ENCODE measurements at regions not wholly inside any gene's neighbourhood (a gene's known extent, or its start where the extent isn't known, plus 50 kb on each side); places are given as distances from the start of the nearest gene placed in this dataset.
"Not testable (repeated sequence)": the region's sequence is repeated elsewhere in the genome, so short reads cannot be mapped to it uniquely, and the experiment has no call there.

- in situ Hi-C loops (cut with MboI; ENCODE audit: low sequenced_read_pairs) = no loop called here
- H3K27me3 ChIP-seq (ENCODE audit: low read depth) = no peaks in the 10 kb centered on the region
These were observed 56.8 kb upstream of the LANCL2 start for GRCh38 chr7:55308186-55308929.

DNA sequence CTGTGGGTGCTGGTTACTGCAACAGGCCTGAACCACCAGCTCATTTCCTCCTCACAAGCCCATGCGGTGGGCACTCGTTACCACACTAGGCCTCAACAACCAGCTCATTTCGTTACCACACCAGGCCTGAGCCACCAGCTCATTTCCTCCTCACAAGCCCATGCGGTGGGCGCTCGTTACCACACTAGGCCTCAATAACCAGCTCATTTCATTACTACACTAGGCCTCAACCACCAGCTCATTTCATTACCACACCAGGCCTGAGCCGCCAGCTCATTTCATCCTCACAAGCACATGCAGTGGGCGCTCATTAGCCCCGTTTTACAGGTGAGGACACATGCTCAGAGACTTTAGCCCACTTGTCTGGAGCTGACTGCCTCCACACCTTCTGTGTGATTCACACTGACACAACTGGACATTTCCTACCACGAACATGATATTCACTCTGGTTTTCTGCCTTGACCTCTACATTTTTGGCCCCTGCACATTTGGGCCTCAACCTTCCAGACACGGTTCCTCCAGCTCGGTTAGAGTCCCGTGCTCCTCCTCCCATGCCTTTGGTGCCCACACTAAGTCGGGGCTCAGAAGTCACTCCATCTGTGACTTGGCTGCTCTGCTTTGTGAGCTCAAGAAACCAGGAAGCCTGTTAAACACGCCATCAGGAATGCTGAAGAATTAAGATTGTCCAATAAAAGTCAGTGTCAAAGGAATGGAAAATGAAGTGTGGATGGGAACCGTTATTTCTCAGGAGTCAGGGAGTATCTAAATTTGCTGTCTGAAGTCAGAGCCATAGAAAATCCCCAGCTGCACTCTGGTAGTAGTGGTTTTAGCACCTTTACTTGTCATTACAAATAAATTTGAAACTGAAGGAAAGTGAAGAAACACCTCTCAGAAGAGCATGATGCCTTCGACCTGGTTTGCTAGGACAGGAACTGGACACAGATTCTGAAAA lies 55.8 kb upstream of the LANCL2 start:
- H3K9me3 ChIP-seq = no peaks in the 10 kb centered on the region
- no peak overlapping the region for H3K4me3 ChIP-seq
- no peaks in the 10 kb centered on the region for H3K27me3 ChIP-seq (ENCODE audit: low read depth)
- H3K4me1 ChIP-seq = no peaks in the 10 kb centered on the region
- no peak for DNase-seq (ENCODE audit: low spot score in 2 of 2)
- in situ Hi-C loops (cut with MboI; ENCODE audit: low sequenced_read_pairs) = no loop called here
- H3K36me3 ChIP-seq (replicated peaks) = no peaks in the 10 kb centered on the region

More at GRCh38 chr7:55308186-55308929, 56.8 kb upstream of the LANCL2 start:
- Histone ChIP-seq H3K36me3 (replicated peaks) (no peaks in the 10 kb centered on the region), H3K9me3 (no peaks in the 10 kb centered on the region), H3K4me3 (no peak overlapping the region), H3K4me1 (no peaks in the 10 kb centered on the region)
- no peak for DNase-seq (ENCODE audit: low spot score in 2 of 2)

DNA sequence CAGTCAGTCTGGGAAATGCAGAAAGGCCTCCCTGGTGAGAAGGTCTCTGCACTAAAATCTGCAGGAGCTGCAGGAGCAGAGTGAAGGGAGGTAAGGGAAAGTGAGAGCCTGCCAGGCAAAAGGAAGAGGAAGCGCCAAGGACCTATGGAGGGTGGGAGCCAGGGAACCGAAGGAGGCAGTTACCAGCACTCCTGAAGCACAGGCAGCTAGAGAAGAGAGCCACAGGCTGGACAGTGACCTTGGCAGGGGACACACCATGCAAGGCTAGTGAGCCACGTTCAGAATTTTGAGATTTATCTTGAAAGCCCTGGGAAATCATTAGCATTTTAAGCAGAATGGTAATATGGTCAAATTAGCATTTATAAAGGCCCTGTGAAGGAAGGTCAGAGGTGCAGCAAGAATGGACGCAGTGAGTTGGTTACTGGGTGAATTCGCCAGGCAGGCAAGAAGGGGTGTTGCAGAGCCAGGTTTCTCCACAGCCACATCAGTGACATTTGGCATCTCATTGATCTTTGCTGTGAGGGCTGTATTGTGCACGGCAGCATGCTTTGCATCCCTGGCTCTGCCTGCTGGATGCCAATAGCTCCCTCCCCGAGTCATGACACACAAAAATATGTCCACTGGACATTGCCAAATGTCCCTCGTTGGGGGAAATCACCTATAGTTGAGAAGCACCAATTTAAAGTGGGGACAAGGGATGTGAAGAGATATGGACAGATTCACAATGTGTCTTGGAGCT lies 54.7 kb upstream of the LANCL2 start:
- Histone ChIP-seq H3K27me3 (ENCODE audit: low read depth) (no peaks in the 10 kb centered on the region), H3K4me1 (no peaks in the 10 kb centered on the region), H3K9me3 (no peaks in the 10 kb centered on the region), H3K36me3 (replicated peaks) (no peaks in the 10 kb centered on the region), H3K4me3 (no peak overlapping the region)
- no peak for DNase-seq (ENCODE audit: low spot score in 2 of 2)
- in situ Hi-C loops (cut with MboI; ENCODE audit: low sequenced_read_pairs) = no loop called here

- H3K27me3 ChIP-seq (ENCODE audit: low read depth); DNase-seq (ENCODE audit: low spot score in 2 of 2); H3K36me3 ChIP-seq (replicated peaks); H3K4me3 ChIP-seq; H3K4me1 ChIP-seq; in situ Hi-C loops (cut with MboI; ENCODE audit: low sequenced_read_pairs); H3K9me3 ChIP-seq: not testable (repeated sequence)
These were observed 53.2 kb upstream of the LANCL2 start for GRCh38 chr7:55311892-55312291.

DNA sequence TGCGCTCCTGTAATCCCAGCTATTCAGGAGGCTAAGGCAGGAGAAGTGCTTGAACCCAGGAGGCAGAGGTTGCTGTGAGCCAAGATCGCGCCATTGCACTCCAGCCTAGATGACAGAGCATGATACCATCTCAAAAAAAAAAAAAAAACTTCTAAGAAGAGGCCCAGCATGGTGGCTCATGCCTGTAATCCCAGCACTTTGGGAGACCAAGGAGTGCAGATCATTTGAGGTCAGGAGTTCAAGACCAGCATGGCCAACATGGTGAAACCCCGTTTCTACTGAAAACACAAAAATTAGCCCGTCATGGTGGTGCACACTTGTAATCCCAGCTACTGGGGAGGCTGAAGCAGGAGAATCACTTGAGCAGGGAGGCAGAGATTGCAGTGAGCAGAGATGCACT lies 51.5 kb upstream of the LANCL2 start:
- not testable (repeated sequence) for DNase-seq (ENCODE audit: low spot score in 2 of 2)

DNA sequence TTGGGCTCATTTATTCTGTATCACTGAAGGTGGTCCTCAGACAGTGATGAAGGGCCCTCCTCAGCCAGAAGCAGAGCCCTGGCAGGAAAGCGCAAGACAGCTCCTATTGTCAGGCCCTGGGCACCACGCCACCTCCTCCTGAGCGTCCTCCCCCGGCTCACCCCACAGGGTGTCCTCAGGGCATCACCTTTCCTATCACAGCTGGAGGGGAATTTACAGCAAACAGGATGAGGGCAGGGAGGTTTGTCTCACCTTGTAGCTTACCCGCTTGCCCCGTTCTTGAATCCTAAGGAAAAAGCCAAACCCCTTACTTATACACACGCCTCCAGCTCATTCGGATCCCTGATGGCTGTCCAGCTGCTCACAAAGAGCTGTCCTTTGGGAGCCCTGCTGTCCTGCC lies 50.2 kb upstream of the LANCL2 start:
- DNase-seq (ENCODE audit: low spot score in 2 of 2) = no peak
- H3K36me3 ChIP-seq (replicated peaks) = no peaks in the 10 kb centered on the region
- in situ Hi-C loops (cut with MboI; ENCODE audit: low sequenced_read_pairs) = no loop called here

More for the DNA sequence above, 51.5 kb upstream of the LANCL2 start:
- H3K4me3 ChIP-seq; H3K9me3 ChIP-seq; H3K4me1 ChIP-seq; H3K27me3 ChIP-seq (ENCODE audit: low read depth); in situ Hi-C loops (cut with MboI; ENCODE audit: low sequenced_read_pairs); H3K36me3 ChIP-seq (replicated peaks): not testable (repeated sequence)

More for the DNA sequence above, 50.2 kb upstream of the LANCL2 start:
- Histone ChIP-seq H3K9me3 (no peaks in the 10 kb centered on the region), H3K4me1 (no peaks in the 10 kb centered on the region), H3K4me3 (no peak overlapping the region), H3K27me3 (ENCODE audit: low read depth) (no peaks in the 10 kb centered on the region)

Data from HAP-1 (cell line).